ENCODE measurements at regions not wholly inside any gene's neighbourhood (a gene's known extent, or its start where the extent isn't known, plus 50 kb on each side); places are given as distances from the start of the nearest gene placed in this dataset.
"Not testable (repeated sequence)": the region's sequence is repeated elsewhere in the genome, so short reads cannot be mapped to it uniquely, and the experiment has no call there.

DNA sequence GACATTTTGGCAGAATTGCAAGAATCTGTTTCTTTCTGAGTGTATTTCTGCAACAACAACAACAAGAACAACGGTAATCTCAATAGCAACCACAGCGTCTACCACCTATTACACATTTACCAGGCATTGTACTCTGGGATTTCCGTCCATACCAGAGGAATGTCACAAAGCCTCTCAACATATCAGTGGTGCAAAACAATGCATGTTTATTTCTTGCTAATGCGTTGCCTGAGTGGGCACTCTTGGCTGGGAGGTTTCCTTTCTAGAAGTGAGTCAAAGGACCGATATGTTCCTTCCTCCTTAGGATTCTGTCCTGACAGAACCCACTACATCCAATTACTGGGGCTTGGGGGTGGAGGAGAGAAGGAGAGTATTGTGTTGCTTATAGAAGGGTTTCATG lies 585.6 kb downstream of the TSN start:
- H3K27ac ChIP-seq, result no peak overlapping the region
- ChIA-PET POLR2A (ENCODE audit: low non-redundant PET) (no interaction called here), CTCF (no interaction called here)
- DNase-seq (ENCODE audit: low spot score), result no peak
- TF ChIP-seq, protein P1, sequence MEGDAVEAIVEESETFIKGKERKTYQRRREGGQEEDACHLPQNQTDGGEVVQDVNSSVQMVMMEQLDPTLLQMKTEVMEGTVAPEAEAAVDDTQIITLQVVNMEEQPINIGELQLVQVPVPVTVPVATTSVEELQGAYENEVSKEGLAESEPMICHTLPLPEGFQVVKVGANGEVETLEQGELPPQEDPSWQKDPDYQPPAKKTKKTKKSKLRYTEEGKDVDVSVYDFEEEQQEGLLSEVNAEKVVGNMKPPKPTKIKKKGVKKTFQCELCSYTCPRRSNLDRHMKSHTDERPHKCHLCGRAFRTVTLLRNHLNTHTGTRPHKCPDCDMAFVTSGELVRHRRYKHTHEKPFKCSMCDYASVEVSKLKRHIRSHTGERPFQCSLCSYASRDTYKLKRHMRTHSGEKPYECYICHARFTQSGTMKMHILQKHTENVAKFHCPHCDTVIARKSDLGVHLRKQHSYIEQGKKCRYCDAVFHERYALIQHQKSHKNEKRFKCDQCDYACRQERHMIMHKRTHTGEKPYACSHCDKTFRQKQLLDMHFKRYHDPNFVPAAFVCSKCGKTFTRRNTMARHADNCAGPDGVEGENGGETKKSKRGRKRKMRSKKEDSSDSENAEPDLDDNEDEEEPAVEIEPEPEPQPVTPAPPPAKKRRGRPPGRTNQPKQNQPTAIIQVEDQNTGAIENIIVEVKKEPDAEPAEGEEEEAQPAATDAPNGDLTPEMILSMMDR (conservative IDR thresholded peaks at IDR 0.05; ENCODE audit: low read depth), result no peak

DNA sequence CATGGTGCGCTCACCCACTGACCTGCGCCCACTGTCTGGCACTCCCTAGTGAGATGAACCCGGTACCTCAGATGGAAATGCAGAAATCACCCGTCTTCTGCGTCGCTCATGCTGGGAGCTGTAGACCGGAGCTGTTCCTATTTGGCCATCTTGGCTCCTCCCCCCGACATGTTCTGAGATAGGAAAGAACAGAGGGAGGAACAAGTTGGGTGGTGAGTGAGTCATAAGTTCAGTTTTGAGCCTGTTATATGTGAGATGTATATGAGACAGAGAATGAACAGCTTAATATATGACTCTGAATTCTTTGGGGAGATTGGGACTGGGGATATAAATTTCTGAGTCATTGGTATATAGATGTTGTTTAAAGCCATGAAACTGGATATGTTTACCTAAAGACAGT lies 596.7 kb downstream of the TSN start:
- CTCF ChIA-PET, result not testable (repeated sequence)
- H3K27ac ChIP-seq, result peak overlapping the region; percentile 68
- DNase-seq (ENCODE audit: low spot score), result peak; percentile 62
- POLR2A ChIA-PET (ENCODE audit: low non-redundant PET), result interaction anchor here (0.6 kb wide), 1 partner anchor 313 kb away, joined by 4 read pairs; no protein-coding TSS in a partner anchor

DNA sequence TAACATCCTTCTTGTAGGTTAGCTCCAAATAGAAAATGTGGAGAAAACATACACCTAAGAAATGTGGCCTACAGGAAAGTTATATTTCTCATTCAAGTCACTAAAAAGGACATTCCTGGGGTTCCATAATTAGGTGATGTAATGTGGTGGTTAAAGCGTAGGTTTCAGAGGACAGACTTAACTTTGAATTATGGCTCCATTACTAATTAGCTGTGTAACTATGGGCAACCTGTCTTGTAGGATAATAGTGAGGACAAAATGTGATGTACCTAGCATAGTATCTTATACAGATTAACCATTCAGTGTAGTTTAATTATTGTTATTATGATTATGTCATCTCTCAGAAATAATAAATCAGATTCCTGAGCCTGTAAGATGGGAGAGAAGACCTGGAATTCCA lies 602.5 kb downstream of the TSN start:
- no peak for DNase-seq (ENCODE audit: low spot score)
- no peak overlapping the region for H3K27ac ChIP-seq
- CTCF ChIA-PET, result no interaction called here
- TF ChIP-seq, protein P1 (conservative IDR thresholded peaks at IDR 0.05; ENCODE audit: low read depth), result no peak
- POLR2A ChIA-PET (ENCODE audit: low non-redundant PET), result no interaction called here

DNA sequence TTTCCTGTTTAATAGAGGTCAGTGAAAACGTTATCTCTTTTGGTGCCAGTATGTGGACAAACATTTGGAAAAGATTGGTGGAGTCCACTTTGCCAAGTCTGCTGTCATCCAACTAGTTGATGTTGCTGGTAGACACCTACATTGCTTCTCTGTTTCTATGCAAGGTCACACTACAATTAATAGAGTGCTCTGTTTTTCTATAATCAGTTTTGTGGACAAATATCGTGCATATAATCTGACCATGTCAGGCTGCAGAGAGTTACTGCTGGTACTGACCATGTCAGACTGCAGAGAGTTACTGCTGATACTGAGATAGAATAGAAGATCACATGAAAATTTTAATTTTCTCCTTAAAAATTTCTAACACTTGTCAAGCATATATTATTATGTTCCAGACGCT lies 603.3 kb downstream of the TSN start:
- ChIA-PET CTCF (no interaction called here), POLR2A (ENCODE audit: low non-redundant PET) (no interaction called here)
- no peak overlapping the region for H3K27ac ChIP-seq
- TF ChIP-seq, protein P1 (conservative IDR thresholded peaks at IDR 0.05; ENCODE audit: low read depth), result no peak
- no peak for DNase-seq (ENCODE audit: low spot score)

DNA sequence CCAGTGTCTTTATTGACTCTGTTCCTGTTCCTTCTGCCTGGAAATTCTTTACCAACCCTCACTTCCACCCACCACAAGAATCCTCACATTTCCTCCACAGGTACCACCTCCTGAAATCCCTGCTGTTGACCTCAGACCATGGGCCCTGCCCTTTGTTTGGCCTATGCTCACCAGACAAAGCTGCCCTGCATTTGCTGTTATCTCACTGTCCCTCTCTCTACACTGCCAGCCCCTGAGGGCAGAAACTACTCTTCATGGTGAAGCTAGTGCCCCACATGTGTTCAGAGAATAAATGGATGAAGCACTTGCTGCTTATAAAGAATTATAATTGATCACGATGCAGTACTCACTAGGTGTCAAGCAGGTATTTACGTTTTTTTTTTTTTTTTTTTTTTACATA lies 608.4 kb downstream of the TSN start:
- CTCF ChIA-PET, result interaction anchor here (0.7 to 0.8 kb wide), 3 partner anchors 20 to 355 kb away, joined by 3 to 8 read pairs (median 4); no protein-coding TSS in a partner anchor
- POLR2A ChIA-PET (ENCODE audit: low non-redundant PET), result no interaction called here
- H3K27ac ChIP-seq, result no peak overlapping the region
- TF ChIP-seq, protein P1 (conservative IDR thresholded peaks at IDR 0.05; ENCODE audit: low read depth), result no peak
- no peak for DNase-seq (ENCODE audit: low spot score)

DNA sequence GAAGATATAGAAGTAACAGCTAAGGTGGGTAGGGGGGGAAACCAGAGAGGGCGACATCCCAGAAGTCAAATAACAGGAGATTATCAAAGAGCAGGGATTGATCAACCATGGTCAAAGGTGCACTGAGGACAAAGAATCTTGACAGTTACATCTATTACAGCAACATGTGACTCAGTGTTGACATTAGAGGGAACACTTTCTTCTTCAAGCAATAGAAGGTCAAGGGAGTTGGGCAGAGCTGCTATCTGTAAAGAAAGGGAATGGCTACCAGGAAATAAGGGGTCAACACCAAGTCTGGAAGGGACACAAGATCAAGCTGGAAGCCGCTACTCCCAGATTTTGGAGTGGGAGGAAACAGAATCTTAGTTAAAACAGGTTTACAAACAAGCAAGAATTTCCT lies 611.0 kb downstream of the TSN start:
- ChIA-PET POLR2A (ENCODE audit: low non-redundant PET) (no interaction called here), CTCF (interaction anchor here (0.6 kb wide), 1 partner anchor 487 kb away, joined by 3 read pairs; no protein-coding TSS in a partner anchor)
- TF ChIP-seq, protein P1 (conservative IDR thresholded peaks at IDR 0.05; ENCODE audit: low read depth), result no peak
- H3K27ac ChIP-seq, result no peak overlapping the region
- DNase-seq (ENCODE audit: low spot score), result no peak

DNA sequence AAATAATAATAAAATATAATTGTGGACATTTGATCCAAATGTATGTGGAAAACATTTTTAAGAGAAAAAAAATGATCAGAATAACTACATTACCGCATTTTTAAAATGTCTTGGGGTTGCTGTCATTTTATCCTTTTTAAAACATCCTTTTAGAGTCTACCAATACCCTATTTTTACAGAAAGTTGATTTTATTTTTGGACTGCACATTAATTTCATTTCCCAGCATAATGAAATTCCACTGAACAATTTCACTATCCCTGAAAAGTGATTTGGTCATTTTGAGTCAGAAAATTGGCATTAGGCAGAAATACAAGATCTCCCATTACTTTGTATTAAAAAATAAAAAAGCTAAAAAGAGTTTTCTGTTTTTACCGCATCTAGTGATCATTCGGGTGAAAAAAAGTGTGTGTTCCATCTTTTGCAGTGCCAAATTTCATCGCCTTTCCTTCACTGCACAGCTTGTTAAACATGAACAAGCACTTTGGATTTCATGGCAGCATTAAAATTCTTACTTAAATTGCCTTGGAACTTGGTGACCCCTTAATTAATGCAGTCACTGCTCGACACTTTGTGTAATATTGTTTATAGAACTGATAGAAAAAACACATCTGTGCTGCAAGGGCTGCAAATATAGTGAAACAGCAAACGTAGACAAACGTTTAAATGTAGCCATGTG lies 611.7 kb downstream of the TSN start:
- DNase-seq (ENCODE audit: low spot score), result no peak
- no peak overlapping the region for H3K27ac ChIP-seq
- POLR2A ChIA-PET (ENCODE audit: low non-redundant PET), result no interaction called here
- TF ChIP-seq, protein P1 (conservative IDR thresholded peaks at IDR 0.05; ENCODE audit: low read depth), result no peak
- CTCF ChIA-PET, result interaction anchor here (0.6 to 0.7 kb wide), 2 partner anchors 96 to 488 kb away, joined by 3 read pairs; no protein-coding TSS in a partner anchor
